NOMO-1 treated with DMSO at 0.1 percent for 48 hours (cell line): ENCODE measurements at regions not wholly inside any gene's neighbourhood (a gene's known extent, or its start where the extent isn't known, plus 50 kb on each side); places are given as distances from the start of the nearest gene placed in this dataset.

Experiments used
- DNase-seq: peaks from one replicate; lab custom pipeline; 2025; ENCODE audit not compliant: unreplicated experiment; lab: John Stamatoyannopoulos, UW

DNA sequence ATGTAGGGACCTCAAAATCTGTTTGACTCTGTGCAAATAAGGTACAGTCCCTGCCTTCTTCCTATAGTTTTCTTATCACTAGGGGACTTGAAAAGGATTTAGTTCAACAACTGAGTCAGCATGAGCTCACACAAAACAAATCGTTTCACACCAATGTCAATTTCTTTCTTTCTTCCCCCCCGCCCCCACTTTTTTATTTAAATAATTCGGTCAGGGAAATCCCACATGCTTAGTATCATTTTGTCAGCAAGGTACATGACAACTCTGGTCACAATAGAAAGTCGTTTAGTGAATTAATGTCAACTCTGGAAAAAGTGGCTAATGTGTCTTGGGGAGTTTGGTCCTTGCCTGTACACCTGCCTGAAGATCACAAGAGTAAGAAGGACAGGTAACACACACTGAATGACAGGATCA, 232.2 kb upstream of the PLEKHG7 start:
- no peak for DNase-seq

DNA sequence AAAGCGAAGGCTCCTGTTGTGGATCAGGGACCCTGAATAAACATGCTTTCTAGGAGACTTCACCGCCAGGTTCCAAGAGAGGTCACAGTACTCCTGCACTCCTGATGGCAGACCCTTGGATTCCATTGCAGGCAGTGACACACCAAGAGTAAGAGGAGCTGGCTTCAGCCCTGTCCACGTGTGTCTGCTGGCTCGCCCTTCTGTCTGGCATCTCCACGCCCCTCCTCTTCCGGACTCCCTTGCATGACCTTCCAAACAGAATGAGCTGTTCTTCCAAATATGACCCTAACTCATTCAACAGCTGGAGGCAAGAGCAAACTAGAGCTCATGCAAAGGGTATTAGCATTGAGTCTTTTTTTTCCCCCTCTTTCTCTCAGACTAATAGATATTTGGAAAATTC, 233.0 kb upstream of the PLEKHG7 start:
- no peak for DNase-seq

DNA sequence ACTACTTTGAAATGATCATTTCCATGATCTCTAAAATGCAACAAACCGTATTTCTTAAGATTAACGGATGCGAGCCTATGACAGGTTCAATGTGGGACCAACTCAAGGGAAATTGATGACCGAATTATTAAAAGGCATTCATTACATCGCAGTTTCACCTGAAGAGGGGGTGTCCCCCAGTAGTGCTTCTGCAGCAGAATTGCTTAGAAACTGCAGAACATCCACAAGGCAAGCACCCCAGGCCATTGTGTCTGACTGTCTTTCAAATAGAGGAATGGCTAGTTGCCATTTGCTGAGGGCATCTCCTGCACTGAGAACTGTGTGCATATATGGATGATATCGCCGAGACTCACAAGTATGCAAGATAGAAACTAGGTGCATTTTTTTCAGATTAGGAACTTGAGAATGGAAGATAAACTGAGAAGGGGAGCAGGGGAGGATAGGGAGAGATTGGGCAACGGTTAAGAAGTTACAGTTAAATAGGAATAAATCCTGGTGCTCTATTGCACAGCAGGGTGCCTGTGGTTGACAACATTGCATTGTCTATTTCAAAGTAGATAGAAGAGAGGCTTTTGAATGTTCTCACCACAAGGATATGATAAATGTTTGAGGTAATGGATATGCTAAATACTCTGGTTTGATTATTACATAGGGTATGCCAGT, 234.3 kb upstream of the PLEKHG7 start:
- peak; percentile 9 for DNase-seq

- DNase-seq, result no peak
Measured at GRCh38 chr12:92467886-92468285, 234.9 kb upstream of the PLEKHG7 start.

- DNase-seq, result peak; percentile 85
Measured at GRCh38 chr12:92466391-92467305, 236.1 kb upstream of the PLEKHG7 start.

DNA sequence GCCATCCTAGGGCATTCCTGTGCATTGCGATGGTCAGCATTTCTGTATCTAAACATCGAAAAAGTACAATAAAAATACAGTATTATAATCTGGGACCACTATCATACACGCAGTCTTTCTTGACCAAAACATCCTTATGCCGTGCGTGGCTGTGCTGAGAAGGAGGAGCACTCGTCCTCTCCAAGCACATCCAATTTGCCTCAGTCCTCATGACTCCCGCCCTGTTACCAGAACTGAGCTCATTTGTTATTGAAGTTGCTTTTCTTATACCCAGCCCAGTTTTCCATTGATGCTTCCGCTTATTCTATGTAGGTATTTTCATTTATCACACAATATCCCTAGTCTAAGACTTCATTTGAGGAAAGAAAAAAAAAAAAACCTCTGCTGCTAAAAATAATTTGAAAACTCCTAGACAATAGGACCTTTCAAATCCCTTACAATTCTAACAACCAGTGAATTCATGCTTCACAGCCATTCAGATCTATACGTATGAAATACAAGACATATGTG, 236.9 kb upstream of the PLEKHG7 start:
- no peak for DNase-seq

- DNase-seq, result no peak
Measured at GRCh38 chr12:92464911-92465310, 237.9 kb upstream of the PLEKHG7 start.

DNA sequence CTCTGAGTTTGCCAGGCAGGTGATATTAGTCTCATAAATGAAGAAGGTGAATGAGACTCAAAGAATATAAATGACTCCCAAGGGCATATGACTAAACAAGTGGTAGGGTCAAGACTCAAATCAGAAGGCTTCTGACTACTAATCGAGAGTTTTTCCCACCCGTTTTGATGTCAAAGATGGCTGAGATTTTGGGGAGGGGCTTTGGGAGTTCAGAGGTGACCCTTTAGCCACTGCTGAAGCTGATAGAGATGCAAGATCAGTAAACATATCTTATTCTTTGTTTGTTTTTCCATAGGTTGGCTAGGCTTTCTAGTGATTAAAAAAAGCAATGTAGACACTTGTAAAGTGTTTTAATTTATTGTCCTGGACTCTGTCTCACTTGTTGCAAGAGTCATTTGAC, 239.6 kb upstream of the PLEKHG7 start:
- DNase-seq, result no peak

GRCh38 chr12:92462527-92462926, 240.3 kb upstream of the PLEKHG7 start:
- no peak for DNase-seq

DNA sequence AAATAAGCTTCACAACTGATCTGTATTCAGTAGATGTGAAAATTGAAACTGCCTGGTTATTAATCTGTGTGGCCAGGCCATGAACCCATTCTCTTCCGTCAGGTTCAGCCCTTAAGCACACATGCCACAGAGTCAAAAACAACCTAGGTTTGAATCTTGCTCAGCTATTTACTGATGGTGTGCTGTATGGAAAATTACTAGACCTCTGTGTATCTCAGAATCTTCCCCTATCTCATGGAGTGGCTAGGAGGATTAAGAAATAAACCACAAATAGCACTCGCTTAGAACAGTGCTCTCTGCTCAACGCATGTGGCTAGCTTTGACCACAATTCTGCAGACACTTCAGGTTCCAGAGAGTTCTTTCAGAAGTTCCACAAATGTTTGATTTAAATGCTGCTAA, 240.7 kb upstream of the PLEKHG7 start:
- peak; percentile 87 for DNase-seq

GRCh38 chr12:92459850-92460249, 242.9 kb upstream of the PLEKHG7 start:
- DNase-seq, result peak; percentile 5

GRCh38 chr12:92458996-92459395, 243.8 kb upstream of the PLEKHG7 start:
- no peak for DNase-seq

DNA sequence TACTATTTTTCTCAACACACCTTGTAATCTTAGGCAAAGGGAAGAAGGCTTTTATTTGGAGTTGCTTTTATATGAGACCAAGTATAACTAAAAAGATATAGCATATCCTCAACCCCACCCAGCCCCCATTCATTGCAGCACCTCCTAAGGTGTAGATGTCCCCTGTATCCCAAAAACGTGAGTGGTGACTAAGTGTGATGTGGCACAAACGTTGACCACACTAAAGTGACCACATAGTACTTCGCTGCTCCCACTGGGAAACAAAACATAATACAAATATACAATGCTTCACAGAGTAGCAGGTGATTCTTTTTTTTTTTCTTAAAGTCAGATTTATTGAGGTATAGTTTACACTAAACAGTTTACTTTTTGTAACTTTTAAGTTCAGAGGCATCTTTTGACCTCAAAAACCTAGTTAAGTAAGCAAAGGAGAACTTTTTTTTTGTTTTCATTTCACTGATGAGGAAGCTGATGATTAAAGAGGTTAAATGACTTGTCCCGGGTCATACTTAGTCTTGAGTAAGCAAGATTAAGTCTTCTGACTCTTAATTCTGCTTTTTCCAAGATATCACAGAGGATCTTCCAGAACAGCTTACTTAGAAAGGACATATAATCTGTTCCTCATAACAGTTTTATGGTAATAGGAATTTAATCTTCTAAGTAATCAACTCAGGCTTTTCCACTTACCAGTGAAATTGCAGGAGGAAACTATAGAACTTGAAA, 245.2 kb upstream of the PLEKHG7 start:
- DNase-seq, result no peak

DNA sequence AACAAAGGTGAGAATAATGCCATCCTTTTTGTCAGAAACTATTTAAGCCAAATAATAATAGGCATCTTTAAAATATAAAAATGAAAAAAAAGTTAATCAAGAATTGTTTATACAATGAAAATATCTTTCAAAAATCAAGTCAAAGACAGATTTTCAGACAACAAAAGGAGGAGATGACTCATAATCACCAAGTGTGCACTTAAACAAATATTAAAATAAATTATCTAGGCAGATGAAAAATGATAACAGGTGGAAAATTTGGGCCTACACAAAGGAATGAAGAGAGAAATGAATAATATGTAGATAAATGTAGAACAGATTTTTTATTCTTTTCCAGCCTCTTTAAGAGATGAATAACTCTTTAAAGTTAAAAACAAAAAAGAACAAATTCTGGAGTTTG, 250.0 kb upstream of the PLEKHG7 start:
- DNase-seq, result no peak

DNA sequence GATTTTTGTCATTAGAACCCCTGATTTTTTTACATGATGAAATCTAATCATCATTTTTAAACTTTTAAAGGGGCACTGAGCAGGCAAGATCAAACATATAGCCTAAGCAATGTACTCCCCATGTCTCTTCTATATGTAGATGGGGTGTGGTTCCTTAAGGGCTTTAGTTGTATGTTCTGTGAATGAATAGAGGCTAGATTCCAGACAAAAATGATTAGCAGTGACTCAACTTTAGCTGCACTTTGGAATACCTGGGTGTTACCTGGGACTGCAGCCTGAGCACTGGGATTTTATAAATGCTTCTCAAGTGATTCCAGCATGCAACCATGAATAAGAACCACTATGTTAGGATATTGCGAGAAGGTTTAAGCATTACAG, 256.7 kb upstream of the PLEKHG7 start:
- no peak for DNase-seq

DNA sequence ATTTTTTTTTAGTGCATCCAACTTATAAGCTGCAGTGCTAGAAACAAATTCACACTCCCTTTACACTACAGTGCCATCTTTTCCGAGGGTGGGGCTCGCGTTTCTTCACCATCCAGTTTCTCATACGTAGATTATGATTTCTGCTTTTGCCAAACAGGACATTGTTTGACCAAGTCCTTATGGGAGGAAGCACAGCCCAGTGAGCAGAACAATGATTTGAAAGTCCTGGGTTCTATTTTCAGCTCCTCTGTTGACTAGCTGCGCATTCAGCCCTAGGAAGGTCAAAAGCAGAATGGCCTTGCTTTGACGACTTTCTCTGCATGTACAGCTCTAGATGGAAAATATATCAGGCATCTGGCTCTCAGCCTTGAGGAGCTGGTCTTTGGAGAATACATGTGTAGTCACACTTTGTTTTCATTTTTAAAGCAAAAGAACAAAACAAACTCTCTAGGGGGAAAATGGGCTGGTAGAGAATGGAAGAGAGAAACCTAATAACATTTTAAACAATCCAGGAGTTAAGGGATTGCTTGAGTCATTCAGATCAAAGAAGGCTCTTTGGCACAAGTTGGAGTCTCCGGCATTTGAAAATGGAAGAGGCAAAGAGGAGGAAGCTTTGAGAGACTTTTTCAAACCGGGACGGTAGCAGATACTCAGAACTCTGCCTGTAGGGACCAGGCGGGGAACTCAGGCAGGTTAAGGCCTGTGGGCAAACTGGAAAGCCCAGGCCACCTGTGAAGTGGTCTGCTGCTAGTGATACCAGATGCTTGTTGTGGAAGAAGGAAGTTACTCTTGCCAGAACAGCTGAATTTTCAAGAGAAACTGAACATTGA, 257.3 kb upstream of the PLEKHG7 start:
- DNase-seq, result peak; percentile 39

DNA sequence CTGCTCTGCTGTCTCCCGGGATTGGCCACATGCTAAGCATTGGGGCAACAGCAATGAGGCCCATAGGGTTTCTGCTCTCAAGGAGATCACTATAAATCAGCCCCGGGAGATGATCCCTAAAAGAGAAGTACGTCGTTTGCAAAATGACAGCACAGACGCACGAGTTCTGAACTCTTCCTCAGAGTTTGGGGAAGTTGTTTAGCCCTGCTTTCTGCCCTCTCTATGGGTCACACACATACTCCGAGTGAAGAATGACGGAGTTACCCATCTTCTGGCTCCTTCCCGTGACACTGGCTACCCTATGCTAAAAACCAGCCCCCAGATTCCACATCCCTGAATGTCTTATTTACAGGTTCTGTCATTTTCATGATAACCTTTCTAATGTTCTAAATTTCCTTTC, 258.0 kb upstream of the PLEKHG7 start:
- peak; percentile 96 for DNase-seq

DNA sequence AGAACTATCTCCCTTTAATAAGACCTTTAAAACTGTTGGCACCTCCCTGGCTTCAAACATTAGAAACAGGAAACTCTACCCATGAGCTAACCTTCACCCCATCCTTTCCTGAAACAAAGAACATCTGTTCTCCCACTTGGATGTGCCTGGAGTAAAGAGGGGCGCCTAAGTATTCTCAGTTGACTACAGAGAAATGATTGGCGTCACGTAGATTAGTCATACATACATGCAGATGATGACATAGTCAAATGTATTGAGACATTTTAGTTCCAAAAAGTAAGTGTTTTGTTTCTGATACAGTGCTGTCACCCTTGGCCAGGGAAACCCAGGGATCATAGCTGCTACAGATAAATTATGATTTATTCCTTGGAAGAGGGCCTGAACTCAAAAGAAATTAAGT, 260.0 kb upstream of the PLEKHG7 start:
- peak; percentile 8 for DNase-seq

DNA sequence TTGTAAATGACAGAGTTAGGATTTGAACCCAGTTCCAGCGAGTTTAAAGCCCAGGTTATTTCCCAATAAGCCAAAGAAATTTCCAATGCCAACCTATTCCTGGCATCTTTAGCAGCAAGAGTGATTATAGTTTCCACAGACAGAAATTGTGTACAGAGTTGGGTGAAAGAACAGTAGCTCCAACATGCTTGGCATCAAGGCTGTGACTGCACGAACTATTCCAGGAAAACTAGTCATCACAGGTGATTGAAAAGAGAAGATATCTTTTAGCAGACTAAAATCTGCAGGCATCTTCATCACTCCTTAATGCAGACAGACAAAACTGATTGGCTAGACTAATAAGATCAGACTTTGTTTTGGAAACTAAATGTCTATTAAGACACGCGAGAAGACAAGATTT, 262.7 kb upstream of the PLEKHG7 start:
- DNase-seq, result no peak

- peak; percentile 49 for DNase-seq
Measured at GRCh38 chr12:92439420-92439805, 263.4 kb upstream of the PLEKHG7 start.
